ENCODE measurements at regions not wholly inside any gene's neighbourhood (a gene's known extent, or its start where the extent isn't known, plus 50 kb on each side); places are given as distances from the start of the nearest gene placed in this dataset.

DNA sequence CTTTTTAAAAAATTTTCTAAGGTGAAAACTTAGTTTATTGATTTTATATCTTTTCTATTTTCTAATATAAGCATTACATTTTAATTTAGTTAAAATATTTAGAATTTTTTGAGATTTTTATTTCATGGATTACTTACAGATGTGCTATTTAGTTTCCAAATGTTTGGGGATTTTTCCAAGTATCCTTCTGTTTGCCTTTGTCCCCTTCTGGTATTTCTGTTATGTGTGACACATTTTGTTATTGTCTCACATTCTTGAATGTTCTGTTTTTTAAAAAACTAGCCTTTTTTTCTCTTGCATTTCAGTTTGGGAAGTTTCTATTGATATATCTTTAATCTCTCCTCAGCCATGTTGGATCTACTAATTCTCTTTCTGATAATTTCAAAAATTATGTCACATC lies 234.9 kb downstream of the FAM170A start:
- TF ChIP-seq, protein P1, sequence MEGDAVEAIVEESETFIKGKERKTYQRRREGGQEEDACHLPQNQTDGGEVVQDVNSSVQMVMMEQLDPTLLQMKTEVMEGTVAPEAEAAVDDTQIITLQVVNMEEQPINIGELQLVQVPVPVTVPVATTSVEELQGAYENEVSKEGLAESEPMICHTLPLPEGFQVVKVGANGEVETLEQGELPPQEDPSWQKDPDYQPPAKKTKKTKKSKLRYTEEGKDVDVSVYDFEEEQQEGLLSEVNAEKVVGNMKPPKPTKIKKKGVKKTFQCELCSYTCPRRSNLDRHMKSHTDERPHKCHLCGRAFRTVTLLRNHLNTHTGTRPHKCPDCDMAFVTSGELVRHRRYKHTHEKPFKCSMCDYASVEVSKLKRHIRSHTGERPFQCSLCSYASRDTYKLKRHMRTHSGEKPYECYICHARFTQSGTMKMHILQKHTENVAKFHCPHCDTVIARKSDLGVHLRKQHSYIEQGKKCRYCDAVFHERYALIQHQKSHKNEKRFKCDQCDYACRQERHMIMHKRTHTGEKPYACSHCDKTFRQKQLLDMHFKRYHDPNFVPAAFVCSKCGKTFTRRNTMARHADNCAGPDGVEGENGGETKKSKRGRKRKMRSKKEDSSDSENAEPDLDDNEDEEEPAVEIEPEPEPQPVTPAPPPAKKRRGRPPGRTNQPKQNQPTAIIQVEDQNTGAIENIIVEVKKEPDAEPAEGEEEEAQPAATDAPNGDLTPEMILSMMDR (conservative IDR thresholded peaks at IDR 0.05), result no peak
- no peak for TF ChIP-seq ZFX (IDR thresholded peaks at IDR 0.05)

Data from C4-2B (cell line).